A673 (cell line): ENCODE measurements at regions not wholly inside any gene's neighbourhood (a gene's known extent, or its start where the extent isn't known, plus 50 kb on each side); places are given as distances from the start of the nearest gene placed in this dataset.

Experiments
- BruUV-seq: library from RNA; stranded (reverse); fragments of 400-500 nt; replicated peaks from 2 replicates; lab custom pipeline; 2021; lab: Mats Ljungman, UMichigan
- CTCF ChIA-PET: fragments of 300-600 bp; sonication (Branson Sonifier 250); formaldehyde crosslinking; loops from one replicate; lab custom pipeline; 2022; ENCODE audit warnings: antibody characterized with exemption; lab: Charles Lee
- POLR2A ChIA-PET: fragments of 300-600 bp; sonication (Branson Sonifier 250); formaldehyde crosslinking; loops from one replicate; lab custom pipeline; 2022; ENCODE audit warnings: antibody characterized with exemption; ENCODE audit not compliant: low non-redundant PET; lab: Charles Lee
- DNase-seq: peaks from one replicate; pipeline ENCODE4 v3.0.0-alpha.2; 2015; ENCODE audit warnings: low spot score
- H3K27ac ChIP-seq: fragments of 200-600 bp; sonication (generic); 2 replicates; pipeline ENCODE4 v1.5.1; 2016; ENCODE audit warnings: mixed run types, low read depth, mild to moderate bottlenecking, mixed read lengths, antibody characterized with exemption, low read length; ENCODE audit not compliant: poor library complexity, severe bottlenecking
- H3K27me3 ChIP-seq: fragments of 200-600 bp; sonication (generic); replicated peaks from 2 replicates; pipeline ENCODE4 v1.6.1; 2017; ENCODE audit warnings: mixed run types, low read depth, mild to moderate bottlenecking, mixed read lengths, antibody characterized with exemption, low read length; ENCODE audit not compliant: insufficient read depth, poor library complexity
- H3K36me3 ChIP-seq: fragments of 200-600 bp; sonication (generic); 2 replicates; pipeline ENCODE4 v1.6.1; 2016; ENCODE audit warnings: mixed run types, mild to moderate bottlenecking, mixed read lengths, antibody characterized with exemption, low read length; ENCODE audit not compliant: insufficient read depth, poor library complexity, severe bottlenecking
- H3K4me1 ChIP-seq: fragments of 200-600 bp; sonication (generic); 2 replicates; pipeline ENCODE4 v1.6.1; 2017; ENCODE audit warnings: mixed run types, mild to moderate bottlenecking, mixed read lengths, antibody characterized with exemption, low read length; ENCODE audit not compliant: insufficient read depth, poor library complexity, severe bottlenecking
- H3K4me3 ChIP-seq: fragments of 200-600 bp; sonication (generic); 2 replicates; pipeline ENCODE4 v1.5.1; 2016; ENCODE audit warnings: low read depth, mixed run types, mild to moderate bottlenecking, mixed read lengths, low read length; ENCODE audit not compliant: poor library complexity, severe bottlenecking
- H3K9me3 ChIP-seq: fragments of 200-600 bp; sonication (generic); 2 replicates; pipeline ENCODE4 v1.6.1; 2016; ENCODE audit warnings: mixed run types, low read depth, mild to moderate bottlenecking, mixed read lengths, antibody characterized with exemption, low read length; ENCODE audit not compliant: poor library complexity, severe bottlenecking
- CTCF ChIP-seq: fragments of 300-800, 200-600 bp; sonication (generic); conservative IDR thresholded peaks from 2 replicates; pipeline ENCODE4 v1.5.1; 2017; ENCODE audit warnings: low read depth, mild to moderate bottlenecking, antibody characterized with exemption, low read length, moderate library complexity, mixed read lengths
- EZH2 ChIP-seq: fragments of 200-600 bp; sonication (generic); IDR thresholded peaks from 2 replicates; pipeline ENCODE4 v1.6.1; 2017; ENCODE audit warnings: borderline replicate concordance, low read depth, mild to moderate bottlenecking, mixed read lengths, antibody characterized with exemption, low read length; ENCODE audit not compliant: poor library complexity, severe bottlenecking
- intact Hi-C: fragments of 100-400 bp; cut with micrococcal nuclease; formaldehyde crosslinking; loops from one replicate; pipeline ENCODE4 v1.10.0; 2022; ENCODE audit not compliant: unreplicated experiment

- Histone ChIP-seq H3K36me3 (no peaks in the 10 kb centered on the region), H3K9me3 (no peaks in the 10 kb centered on the region), H3K4me1 (no peaks in the 10 kb centered on the region), H3K27me3 (no peaks in the 10 kb centered on the region), H3K4me3 (no peak overlapping the region), H3K27ac (no peak overlapping the region)
- CTCF ChIA-PET: no interaction called here
- no TSS peak for BruUV-seq
- no peak for TF ChIP-seq EZH2
- no peak for TF ChIP-seq CTCF
- POLR2A ChIA-PET: no interaction called here
- DNase-seq: no peak
- intact Hi-C loops: no loop called here
These were observed 131.1 kb upstream of the TMEM106B start for GRCh38 chr7:12080006-12080405.

GRCh38 chr7:12085516-12085915 is 125.6 kb upstream of the TMEM106B start:
- ChIA-PET CTCF (no interaction called here), POLR2A (no interaction called here)
- Histone ChIP-seq H3K36me3 (no peaks in the 10 kb centered on the region), H3K27ac (no peak overlapping the region), H3K4me3 (no peak overlapping the region), H3K4me1 (no peaks in the 10 kb centered on the region), H3K9me3 (no peaks in the 10 kb centered on the region), H3K27me3 (no peaks in the 10 kb centered on the region)
- TF ChIP-seq EZH2 (no peak), CTCF (no peak)
- no peak for DNase-seq
- intact Hi-C loops: no loop called here
- BruUV-seq: no TSS peak

GRCh38 chr7:12089951-12090756 is 120.9 kb upstream of the TMEM106B start:
- Histone ChIP-seq H3K4me1 (no peaks in the 10 kb centered on the region), H3K4me3 (no peak overlapping the region), H3K27ac (no peak overlapping the region), H3K36me3 (no peaks in the 10 kb centered on the region), H3K9me3 (no peaks in the 10 kb centered on the region), H3K27me3 (no peaks in the 10 kb centered on the region)
- intact Hi-C loops: no loop called here
- CTCF ChIA-PET: no interaction called here
- BruUV-seq: no TSS peak
- POLR2A ChIA-PET: no interaction called here
- no peak for DNase-seq
- TF ChIP-seq EZH2 (no peak), CTCF (no peak)
